Peyer's patch (tissue), 4 donors: ENCODE measurements at regions not wholly inside any gene's neighbourhood (a gene's known extent, or its start where the extent isn't known, plus 50 kb on each side); places are given as distances from the start of the nearest gene placed in this dataset.

ENCODE experiments used
- POLR2A ChIP-seq, 2 donors: fragments of 450-650 bp; IDR thresholded peaks; one replicate each; pipeline ENCODE4 v1.5.1; 2017; ENCODE audit warnings: antibody characterized with exemption in 2 of 2, mild to moderate bottlenecking in 2 of 2, moderate library complexity in 2 of 2
- TF ChIP-seq, protein P1 (sequence below), 6 experiments: fragments of 450-650 bp in 4 of 6; fragments of 200-600 bp in 2 of 6; sonication (generic) in 1 of 6; IDR thresholded peaks; one replicate each; pipeline ENCODE4 v1.5.1; 2017 to 2019; ENCODE audit warnings: antibody characterized with exemption in 6 of 6, mild to moderate bottlenecking in 3 of 6, moderate library complexity in 1 of 6

DNA sequence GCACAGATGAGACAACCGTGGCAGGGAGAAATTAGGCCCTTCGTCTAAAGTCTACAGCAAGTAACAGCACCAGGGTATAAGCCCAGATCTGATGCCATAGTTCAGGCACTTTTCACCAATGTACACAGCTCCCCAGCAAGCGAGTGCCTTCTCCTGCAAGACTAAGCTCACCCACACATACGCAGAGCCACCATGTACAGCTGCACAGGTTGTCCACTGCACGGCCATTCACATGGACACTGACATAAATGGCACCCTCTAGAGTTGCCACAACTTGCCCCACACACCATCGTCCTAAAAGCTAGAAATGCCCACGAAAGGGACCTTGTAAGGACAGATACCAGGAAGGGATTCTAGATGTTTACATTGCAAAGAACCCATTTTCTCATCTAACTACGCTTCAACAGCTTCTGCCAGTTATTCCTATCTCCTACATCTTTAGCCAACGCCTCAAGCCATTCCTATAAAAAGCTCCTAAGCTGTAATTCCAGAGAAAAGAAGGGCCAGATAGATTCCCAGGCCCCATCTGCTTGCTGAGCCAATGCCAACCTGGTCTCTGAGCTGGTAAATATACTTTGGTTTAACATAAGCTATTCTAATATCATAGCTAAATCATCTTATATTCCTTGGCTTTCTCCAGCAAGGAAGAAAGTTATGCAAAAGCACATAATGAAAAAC, 174.0 kb upstream of the KAZN start:
- TF ChIP-seq, protein P1, sequence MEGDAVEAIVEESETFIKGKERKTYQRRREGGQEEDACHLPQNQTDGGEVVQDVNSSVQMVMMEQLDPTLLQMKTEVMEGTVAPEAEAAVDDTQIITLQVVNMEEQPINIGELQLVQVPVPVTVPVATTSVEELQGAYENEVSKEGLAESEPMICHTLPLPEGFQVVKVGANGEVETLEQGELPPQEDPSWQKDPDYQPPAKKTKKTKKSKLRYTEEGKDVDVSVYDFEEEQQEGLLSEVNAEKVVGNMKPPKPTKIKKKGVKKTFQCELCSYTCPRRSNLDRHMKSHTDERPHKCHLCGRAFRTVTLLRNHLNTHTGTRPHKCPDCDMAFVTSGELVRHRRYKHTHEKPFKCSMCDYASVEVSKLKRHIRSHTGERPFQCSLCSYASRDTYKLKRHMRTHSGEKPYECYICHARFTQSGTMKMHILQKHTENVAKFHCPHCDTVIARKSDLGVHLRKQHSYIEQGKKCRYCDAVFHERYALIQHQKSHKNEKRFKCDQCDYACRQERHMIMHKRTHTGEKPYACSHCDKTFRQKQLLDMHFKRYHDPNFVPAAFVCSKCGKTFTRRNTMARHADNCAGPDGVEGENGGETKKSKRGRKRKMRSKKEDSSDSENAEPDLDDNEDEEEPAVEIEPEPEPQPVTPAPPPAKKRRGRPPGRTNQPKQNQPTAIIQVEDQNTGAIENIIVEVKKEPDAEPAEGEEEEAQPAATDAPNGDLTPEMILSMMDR (IDR thresholded peaks at IDR 0.05): no peak
- no peak for TF ChIP-seq POLR2A (IDR thresholded peaks at IDR 0.05)
